SK-MEL-5 (cell line): ENCODE measurements at regions not wholly inside any gene's neighbourhood (a gene's known extent, or its start where the extent isn't known, plus 50 kb on each side); places are given as distances from the start of the nearest gene placed in this dataset.
A peak's percentile ranks its signal among the peaks of the same experiment; 100 is the strongest.
"Not testable (repeated sequence)": the region's sequence is repeated elsewhere in the genome, so short reads cannot be mapped to it uniquely, and the experiment has no call there.

ENCODE experiments used
- DNase-seq: peaks from one replicate; pipeline ENCODE4 v3.0.0-alpha.2; 2016; ENCODE audit warnings: low read depth, low spot score
- in situ Hi-C: cut with HindIII; loops from 2 replicates; pipeline ENCODE4 v1.10.0; 2016; ENCODE audit warnings: low sequenced_read_pairs, high pct_unique_total_duplicates, low pct_unique_long_range_greater_than_20kb

DNA sequence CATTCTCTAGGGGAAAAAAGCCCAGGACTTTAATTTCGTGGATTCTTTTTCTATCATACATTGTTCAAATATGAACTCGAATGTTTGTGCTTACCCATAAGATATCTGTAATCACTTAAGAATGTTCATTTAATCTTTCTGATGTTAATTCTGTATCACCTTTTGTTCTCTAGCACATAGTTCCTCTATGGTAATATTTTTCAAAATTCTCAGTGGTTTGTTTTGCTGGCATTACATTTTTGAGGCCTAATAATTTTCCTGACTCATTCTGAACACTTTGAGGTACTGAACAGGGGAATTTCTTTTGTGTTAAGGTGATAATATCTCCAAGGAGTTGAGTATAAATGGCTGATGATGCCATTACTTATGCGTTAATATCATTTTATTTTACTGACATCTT lies 490.7 kb upstream of the PITX2 start:
- in situ Hi-C loops: no loop called here
- no peak for DNase-seq

DNA sequence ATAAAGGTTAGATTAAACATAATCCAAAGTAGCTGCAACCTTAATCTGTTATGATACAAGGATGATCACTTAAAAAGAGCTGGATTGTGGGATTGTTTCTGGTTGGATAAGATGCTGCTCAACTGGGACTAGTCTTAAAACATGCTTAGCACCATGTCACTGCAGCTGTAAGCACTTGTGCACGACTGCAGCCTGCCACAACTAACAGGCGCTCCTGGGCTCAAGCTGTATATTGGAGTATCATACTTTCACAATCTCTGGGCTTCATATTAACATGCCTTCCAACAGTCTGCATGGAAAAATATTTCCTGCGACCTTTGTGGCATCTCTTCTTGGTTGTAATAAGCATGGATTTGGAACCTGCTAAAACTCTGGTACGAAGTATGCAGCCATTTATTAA lies 493.0 kb upstream of the PITX2 start:
- DNase-seq: no peak
- in situ Hi-C loops: no loop called here

DNA sequence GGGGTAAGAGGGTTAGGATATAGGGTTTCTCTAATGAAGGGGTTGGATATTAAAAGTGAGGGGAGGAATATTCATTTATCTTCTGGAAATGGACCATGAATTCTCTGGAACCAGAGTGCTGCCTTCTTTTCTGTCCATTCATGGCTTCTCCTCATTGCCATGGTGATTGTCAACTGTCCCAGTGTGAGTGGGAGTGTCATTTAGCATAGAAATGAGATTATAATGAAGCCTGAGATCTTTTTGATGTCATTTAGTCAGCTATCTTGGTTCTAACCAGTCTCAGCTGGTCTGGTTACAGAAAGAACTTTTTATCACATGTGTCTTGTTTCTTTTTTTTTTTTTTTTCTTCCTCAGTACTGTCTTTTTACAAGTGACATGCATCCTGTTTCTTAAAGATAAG lies 497.3 kb upstream of the PITX2 start:
- DNase-seq: no peak
- in situ Hi-C loops: no loop called here

DNA sequence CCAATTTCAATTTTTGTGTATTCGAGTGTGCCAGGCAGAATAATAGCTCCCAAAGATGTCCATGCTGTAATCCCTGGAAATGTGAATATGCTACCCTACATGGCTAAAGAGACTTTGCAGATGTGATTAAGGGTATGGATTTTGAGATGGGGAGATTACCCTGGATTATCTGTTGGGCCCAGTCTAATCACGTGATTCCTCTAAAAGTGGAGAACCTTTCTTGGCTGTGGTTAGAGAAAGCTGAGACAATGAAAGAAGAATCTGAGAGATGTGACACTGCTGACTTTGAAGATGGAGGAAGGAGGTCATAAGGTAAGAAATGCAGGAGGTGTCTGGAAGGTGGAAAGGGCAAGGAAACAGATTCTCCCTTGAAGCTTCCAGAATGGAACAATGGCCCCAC lies 503.5 kb upstream of the PITX2 start:
- no peak for DNase-seq
- in situ Hi-C loops: no loop called here

DNA sequence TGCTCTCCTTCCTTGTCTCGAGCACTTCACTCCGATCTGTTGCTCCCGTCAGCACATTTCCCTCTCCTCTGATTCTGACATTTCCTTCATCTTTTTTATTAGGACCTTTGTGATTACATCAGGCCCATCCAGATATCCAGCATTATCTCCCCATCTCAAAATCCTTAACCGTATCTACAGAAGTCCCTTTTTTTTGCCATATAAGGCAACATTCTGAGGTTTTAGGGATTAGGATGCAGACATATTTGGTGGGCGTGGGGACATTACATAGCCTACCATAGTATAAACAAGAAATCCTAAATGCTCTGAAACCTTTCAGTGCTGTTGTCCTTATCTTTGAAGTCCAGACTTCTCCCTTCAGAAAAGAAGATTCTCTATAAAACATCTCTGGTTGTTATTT lies 505.0 kb upstream of the PITX2 start:
- in situ Hi-C loops: no loop called here
- DNase-seq: no peak

DNA sequence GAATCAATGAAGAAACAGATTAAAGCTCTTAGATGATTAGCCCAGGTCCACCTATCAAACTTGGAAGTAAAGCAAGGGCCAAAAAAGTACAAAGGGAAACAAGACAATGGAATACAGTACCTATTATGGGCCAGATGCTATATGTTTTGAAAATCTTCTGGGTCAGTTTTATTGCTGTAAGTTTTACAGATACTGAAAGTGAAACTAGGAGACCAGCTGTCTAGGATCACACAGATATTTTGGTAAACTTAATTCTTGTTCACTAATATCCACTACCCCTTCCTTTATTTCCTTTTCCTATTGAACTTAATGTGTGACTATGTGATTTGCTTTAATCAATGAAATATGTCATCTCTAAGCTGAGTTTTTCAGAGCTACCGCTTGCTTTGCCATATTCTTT lies 505.4 kb upstream of the PITX2 start:
- in situ Hi-C loops: no loop called here
- no peak for DNase-seq

DNA sequence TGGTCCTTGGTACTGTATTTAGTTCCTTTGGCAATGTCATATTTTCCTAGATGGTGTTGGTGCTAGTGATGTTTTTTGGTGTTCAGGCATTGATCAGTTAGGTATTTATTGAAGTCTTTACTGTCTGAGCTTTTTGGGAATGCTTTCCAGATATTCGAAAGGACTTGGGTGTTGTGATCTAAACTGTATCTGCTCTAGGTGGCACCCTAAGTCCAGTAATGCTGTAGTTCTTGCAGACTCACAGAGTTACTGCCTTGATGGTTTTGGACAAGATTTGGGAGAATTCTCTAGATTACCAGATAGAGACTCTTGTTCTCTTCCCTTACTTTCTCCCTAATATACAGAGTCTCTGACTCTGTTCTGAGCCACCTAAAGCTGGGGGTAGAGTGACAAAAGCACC lies 513.6 kb upstream of the PITX2 start:
- peak; percentile 42 for DNase-seq
- in situ Hi-C loops: no loop called here

DNA sequence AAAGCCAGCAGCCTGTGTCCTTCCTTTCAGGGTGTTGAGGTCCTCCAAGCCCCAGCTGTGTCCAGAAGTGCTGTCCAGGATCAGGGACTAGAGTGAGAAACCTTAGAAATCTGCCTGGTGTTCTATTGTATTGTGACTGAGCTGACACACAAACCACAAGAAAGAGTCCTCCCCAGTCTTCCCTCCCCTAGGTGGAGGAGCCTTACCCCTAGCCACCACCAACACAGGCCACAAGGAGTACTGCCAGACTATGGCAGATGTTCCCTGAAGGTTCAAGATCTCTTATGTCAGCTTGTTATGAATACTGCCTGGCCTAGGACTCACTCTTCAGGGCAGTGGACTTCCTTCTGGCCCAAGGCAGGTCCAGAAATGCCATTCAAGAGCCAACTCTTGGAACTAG lies 514.1 kb upstream of the PITX2 start:
- no peak for DNase-seq
- in situ Hi-C loops: no loop called here

DNA sequence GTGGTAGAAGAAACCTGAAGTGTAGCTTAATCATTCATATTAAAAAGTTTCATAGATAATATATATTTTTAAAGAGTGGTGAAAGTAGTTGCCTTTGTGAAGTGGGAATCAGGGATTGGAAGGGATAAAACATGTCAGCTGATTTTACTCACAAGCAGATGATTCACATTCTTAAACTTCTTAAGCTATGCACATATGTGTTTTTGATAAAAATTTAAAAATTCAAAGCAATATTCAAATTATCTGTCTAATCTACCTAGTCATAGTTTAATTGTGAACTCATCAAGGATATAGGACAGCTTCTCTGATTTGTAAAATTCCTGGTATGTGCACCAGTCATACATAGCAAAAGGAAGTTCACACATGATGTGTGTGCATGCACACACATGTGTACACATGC lies 520.6 kb upstream of the PITX2 start:
- in situ Hi-C loops: no loop called here
- DNase-seq: no peak

DNA sequence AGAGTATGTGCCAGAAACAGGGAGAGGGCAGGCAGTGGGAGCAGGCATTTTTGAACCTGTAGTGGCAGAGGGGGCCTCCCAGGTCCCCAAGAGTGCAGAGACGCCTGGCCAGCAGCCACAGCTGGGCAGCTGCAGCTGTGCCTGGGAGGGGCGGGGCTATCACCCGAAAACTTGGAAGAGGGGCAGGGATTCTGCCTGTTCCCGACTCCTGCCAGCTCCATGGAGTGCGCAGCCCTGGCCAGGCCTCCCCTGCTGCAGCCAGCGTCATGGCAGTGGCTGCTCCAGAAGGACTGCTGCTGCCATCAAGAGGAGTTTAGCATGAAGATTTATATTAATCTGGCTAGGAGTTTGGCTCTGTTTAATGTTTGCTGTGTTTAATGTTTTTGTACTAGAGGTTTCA lies 532.1 kb upstream of the PITX2 start:
- in situ Hi-C loops: no loop called here
- DNase-seq: no peak

DNA sequence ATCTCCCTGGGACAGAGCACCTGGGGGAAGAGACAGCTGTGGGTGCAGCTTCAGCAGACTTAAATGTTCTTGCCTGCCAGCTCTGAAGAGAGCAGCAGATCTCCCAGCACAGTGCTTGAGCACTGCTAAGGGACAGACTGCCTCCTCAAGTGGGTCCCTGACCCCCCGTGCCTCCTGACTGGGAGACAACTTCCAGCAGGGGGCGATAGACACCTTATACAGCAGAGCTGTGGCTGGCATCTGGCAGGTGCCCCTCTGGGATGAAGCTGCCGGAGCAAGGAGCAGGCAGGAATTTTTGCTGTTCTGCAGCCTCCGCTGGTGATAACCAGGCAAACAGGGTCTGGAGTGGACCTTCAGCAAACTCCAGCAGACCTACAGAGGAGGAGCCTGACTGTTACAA lies 541.7 kb upstream of the PITX2 start:
- in situ Hi-C loops: not testable (repeated sequence)
- DNase-seq: peak; percentile 60

DNA sequence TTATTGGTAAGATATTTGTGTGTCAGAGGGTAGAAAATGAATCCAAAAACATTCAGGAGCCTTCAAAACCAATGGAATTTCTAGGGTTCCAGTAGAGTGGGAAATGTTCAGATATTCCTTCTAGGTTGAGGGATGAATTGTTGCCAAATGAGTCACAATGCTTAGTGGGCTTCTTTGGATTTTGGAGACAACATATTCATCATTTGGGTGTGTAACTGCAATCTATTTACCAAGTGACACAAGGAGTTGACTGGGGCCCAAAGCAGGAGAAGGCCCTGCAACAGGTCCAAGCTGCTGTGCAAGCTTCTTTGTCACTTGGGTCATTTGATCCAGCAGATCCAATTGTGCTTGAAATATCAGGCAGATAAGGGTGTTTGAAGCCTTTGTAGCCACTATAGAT lies 551.5 kb upstream of the PITX2 start:
- in situ Hi-C loops: no loop called here
- no peak for DNase-seq

DNA sequence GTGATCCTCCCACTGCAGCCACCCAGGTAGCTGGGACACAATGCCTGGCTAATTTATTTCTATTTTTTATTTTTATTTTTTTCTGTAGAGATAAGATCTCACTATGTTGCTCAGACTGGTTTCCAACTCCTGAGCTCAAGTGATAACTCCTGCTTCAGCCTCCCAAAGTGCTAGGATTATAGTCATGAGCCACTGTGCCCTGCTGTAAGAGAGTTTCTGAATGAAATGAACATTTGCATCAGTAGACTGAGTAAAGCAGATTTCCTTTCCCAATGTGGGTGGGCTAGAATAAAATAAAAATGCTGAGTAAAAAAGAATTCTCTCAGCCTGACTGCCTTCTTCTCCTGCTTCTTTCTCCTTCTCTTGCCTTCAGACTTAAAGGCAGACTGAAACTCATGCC lies 555.4 kb upstream of the PITX2 start:
- in situ Hi-C loops: no loop called here
- no peak for DNase-seq

DNA sequence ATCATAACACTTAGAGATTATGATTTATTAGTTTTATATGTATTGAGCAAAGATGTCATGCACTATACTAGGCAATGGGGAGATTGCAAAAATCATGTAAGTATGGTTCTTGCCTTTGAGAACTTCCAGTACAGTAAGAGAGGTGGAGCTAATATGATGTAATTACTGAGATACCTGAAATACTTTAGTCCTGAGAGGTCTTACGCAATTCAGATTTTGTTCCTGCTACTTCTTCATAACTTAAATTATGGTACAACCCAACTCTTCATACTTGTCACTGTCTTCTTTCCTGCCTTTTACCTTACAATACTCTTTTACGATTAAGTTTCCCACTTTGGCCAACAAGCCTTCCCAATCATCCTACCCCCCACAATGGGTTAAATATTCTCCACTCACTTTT lies 564.2 kb upstream of the PITX2 start:
- in situ Hi-C loops: no loop called here
- DNase-seq: no peak

DNA sequence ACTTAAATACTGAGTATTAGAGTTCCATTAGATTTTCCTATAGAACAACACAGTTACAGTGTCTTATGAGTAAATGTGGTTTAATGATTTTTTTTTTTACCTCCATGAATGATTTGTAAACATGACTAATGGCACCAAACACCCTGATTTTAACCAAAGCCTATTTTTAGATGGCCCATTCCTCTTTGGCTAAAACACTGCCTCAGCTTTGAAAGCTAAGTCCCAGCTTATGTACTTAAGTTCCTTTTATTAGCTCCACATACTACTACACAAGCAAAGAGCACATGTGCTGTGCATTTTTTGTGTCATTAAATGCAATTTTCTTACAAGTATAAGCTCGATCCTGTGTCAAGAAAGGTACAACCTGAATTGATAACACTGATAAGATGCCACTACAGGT lies 575.6 kb upstream of the PITX2 start:
- in situ Hi-C loops: no loop called here
- DNase-seq: no peak

DNA sequence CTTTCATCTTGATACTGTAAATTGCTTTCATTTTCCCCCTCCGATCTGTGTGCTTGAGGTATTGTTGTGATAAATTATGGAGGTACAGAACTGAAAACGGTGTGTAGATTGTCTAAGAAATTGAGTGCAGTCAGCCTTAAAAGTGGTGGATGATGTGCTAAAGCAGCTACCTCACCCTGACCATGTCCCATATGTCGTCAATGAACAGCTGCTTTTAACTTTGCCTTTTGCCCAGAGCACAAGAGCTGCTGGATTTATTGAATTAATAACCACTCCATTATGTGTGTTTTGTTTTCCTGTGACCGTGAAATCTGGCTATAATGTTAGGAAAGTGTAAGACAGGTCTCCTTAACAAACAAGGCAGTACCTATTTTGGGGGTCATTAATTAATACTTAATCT lies 581.9 kb upstream of the PITX2 start:
- in situ Hi-C loops: no loop called here
- DNase-seq: no peak

DNA sequence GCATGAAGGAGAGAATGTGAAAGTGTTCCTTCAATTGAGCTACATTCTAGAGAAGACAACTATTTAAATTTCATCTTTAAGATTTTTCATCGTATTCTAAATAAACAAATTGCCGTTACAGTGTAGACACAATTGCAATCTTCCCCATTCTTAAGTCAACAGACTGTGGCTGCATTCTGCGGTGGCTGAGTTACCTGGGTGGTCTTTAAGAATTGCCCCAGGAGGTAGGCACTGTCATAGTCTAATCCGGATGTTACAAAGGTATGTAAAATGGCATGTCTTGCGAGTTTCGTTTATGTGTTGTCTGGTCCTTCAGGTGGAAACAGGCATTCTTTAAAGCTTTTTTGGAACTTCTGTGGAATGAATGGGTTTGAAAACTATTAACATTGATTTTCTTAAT lies 586.1 kb upstream of the PITX2 start:
- no peak for DNase-seq

DNA sequence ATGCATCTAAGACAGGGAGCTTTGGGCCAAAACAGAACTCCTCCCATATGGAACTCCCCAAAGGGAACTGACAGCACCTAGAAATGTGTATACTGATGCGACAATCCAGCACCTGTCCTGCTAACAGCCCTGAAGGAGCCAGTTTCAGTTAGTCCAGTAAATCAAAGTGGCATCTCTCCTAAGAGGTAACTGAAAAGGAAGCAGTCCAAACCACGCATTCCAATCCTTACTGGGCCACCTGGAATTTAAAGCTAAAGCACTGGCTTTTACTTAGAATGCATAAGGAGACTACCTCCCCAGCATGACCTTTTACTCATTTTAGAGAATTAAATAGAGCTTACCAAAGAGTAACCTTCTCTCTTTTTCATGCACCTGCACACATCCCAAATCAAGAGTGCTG lies 586.8 kb upstream of the PITX2 start:
- no peak for DNase-seq
- in situ Hi-C loops: no loop called here

More for the DNA sequence above, 586.1 kb upstream of the PITX2 start:
- in situ Hi-C loops: no loop called here

DNA sequence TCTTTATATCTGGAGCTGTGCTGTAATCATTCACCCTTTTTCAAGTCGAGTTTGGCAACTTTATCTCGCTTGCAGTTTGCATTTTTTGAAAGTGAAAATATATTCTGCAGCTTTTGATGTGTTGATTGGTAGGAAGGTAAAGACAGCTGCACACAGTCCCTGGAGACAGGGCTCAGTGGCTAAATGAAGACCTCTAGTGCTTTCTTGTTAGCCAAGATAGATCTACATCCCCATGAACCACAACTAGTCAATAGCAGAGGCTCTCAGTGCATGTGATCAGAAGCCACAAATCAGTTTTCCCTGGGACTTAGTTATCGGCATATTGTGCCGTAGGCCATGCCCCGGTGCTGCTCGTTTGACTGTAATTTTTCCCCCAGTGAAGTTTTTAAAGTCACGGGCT lies 587.7 kb upstream of the PITX2 start:
- no peak for DNase-seq
- in situ Hi-C loops: no loop called here

DNA sequence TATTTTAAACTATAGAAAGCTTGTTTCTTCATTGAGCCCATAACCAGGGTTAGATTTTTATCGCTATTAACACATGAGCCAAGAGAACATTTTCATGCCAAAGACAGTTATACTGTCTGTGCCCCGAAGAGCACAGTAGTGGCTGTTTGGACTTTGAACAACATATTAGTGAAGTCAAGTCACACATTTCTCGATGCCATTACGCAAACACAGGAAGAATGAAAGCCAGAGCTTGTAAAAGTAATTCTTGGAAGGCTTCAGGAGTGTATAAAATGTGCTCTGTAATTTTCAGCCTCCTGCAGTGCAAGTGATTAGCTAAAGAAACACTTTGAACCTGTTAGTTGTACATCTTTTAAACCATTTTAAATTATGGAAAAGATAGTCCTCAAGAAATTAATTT lies 590.7 kb upstream of the PITX2 start:
- in situ Hi-C loops: no loop called here
- no peak for DNase-seq

DNA sequence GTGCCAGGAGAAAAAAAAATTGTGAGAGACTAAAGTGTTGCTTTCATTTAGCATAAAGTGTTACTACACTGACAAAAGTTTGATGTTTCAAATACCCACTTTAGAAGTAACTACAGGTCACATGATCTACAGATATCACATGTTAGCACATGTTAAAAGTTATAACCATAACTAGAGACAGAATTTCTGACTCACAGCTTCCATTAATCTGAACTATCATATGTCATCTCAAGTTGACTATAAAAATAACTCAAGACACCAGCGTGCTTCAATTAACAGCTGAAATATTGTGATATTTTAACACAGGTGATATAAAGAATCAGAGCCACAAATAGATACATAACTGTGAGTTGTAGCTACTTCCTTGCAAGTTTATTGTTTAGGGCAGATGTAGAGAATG lies 591.5 kb upstream of the PITX2 start:
- in situ Hi-C loops: no loop called here
- no peak for DNase-seq
